ENCODE measurements at regions not wholly inside any gene's neighbourhood (a gene's known extent, or its start where the extent isn't known, plus 50 kb on each side); places are given as distances from the start of the nearest gene placed in this dataset.

- no peaks in the 10 kb centered on the region for H3K4me1 ChIP-seq (ENCODE audit: insufficient read depth, low read length, severe bottlenecking)
- H3F3A ChIP-seq (ENCODE audit: insufficient read depth, low read length), result no peaks in the 10 kb centered on the region
- no peak overlapping the region for H2AFZ ChIP-seq (ENCODE audit: low read length)
- no peaks in the 10 kb centered on the region for H3K9me2 ChIP-seq (ENCODE audit: low read depth, low read length)
- TF ChIP-seq EZH2 (IDR thresholded peaks at IDR 0.05; ENCODE audit: borderline replicate concordance, low read length) (no peak), CTCF (IDR thresholded peaks at IDR 0.05; ENCODE audit: low read length) (no peak)
- no peaks in the 10 kb centered on the region for H4K20me1 ChIP-seq (ENCODE audit: insufficient read depth, low read length)
- H3K9me3 ChIP-seq (ENCODE audit: low read length), result no peaks in the 10 kb centered on the region
- no peaks in the 10 kb centered on the region for H3K79me2 ChIP-seq (ENCODE audit: insufficient read depth, low read length)
- H3K27me3 ChIP-seq (ENCODE audit: insufficient read depth, low read length), result no peaks in the 10 kb centered on the region
- no peak overlapping the region for H3K4me3 ChIP-seq (ENCODE audit: low read depth, low read length, poor library complexity, severe bottlenecking)
- no peak overlapping the region for H3K9ac ChIP-seq (ENCODE audit: low read length)
- H3K4me2 ChIP-seq (ENCODE audit: low read length), result no peak overlapping the region
- no peak overlapping the region for H3K27ac ChIP-seq (ENCODE audit: low read depth, low read length, poor library complexity, severe bottlenecking)
- no peaks in the 10 kb centered on the region for H3K36me3 ChIP-seq (ENCODE audit: insufficient read depth, low read length)
Measured at GRCh38 chr2:200089040-200089755, 133.8 kb downstream of the MAIP1 start.

GRCh38 chr2:200089756-200090109 lies 134.4 kb downstream of the MAIP1 start:
- no peaks in the 10 kb centered on the region for H3F3A ChIP-seq (ENCODE audit: insufficient read depth, low read length)
- no peak overlapping the region for H3K27ac ChIP-seq (ENCODE audit: low read depth, low read length, poor library complexity, severe bottlenecking)
- no peaks in the 10 kb centered on the region for H3K9me3 ChIP-seq (ENCODE audit: low read length)
- no peak for TF ChIP-seq CTCF (IDR thresholded peaks at IDR 0.05; ENCODE audit: low read length)
- no peak for TF ChIP-seq EZH2 (IDR thresholded peaks at IDR 0.05; ENCODE audit: borderline replicate concordance, low read length)
- H3K9ac ChIP-seq (ENCODE audit: low read length), result no peak overlapping the region
- H3K79me2 ChIP-seq (ENCODE audit: insufficient read depth, low read length), result no peaks in the 10 kb centered on the region
- no peak overlapping the region for H3K4me3 ChIP-seq (ENCODE audit: low read depth, low read length, poor library complexity, severe bottlenecking)
- H4K20me1 ChIP-seq (ENCODE audit: insufficient read depth, low read length), result no peaks in the 10 kb centered on the region
- H3K4me1 ChIP-seq (ENCODE audit: insufficient read depth, low read length, severe bottlenecking), result no peaks in the 10 kb centered on the region
- no peaks in the 10 kb centered on the region for H3K27me3 ChIP-seq (ENCODE audit: insufficient read depth, low read length)
- no peaks in the 10 kb centered on the region for H3K36me3 ChIP-seq (ENCODE audit: insufficient read depth, low read length)
- H3K4me2 ChIP-seq (ENCODE audit: low read length), result no peak overlapping the region
- H2AFZ ChIP-seq (ENCODE audit: low read length), result no peak overlapping the region
- no peaks in the 10 kb centered on the region for H3K9me2 ChIP-seq (ENCODE audit: low read depth, low read length)

GRCh38 chr2:200090683-200091082 lies 135.3 kb downstream of the MAIP1 start:
- Histone ChIP-seq H3K9me2 (ENCODE audit: low read depth, low read length) (no peaks in the 10 kb centered on the region), H3K4me2 (ENCODE audit: low read length) (no peak overlapping the region), H3F3A (ENCODE audit: insufficient read depth, low read length) (no peaks in the 10 kb centered on the region), H3K27ac (ENCODE audit: low read depth, low read length, poor library complexity, severe bottlenecking) (no peak overlapping the region), H3K4me1 (ENCODE audit: insufficient read depth, low read length, severe bottlenecking) (no peaks in the 10 kb centered on the region), H3K9ac (ENCODE audit: low read length) (no peak overlapping the region), H3K79me2 (ENCODE audit: insufficient read depth, low read length) (no peaks in the 10 kb centered on the region), H4K20me1 (ENCODE audit: insufficient read depth, low read length) (no peaks in the 10 kb centered on the region), H3K36me3 (ENCODE audit: insufficient read depth, low read length) (no peaks in the 10 kb centered on the region), H3K27me3 (ENCODE audit: insufficient read depth, low read length) (no peaks in the 10 kb centered on the region), H3K9me3 (ENCODE audit: low read length) (no peaks in the 10 kb centered on the region), H3K4me3 (ENCODE audit: low read depth, low read length, poor library complexity, severe bottlenecking) (no peak overlapping the region), H2AFZ (ENCODE audit: low read length) (no peak overlapping the region)
- TF ChIP-seq EZH2 (IDR thresholded peaks at IDR 0.05; ENCODE audit: borderline replicate concordance, low read length) (no peak), CTCF (IDR thresholded peaks at IDR 0.05; ENCODE audit: low read length) (no peak)

Data from OCI-LY1 (cell line).